H9 (cell line): ENCODE measurements at regions not wholly inside any gene's neighbourhood (a gene's known extent, or its start where the extent isn't known, plus 50 kb on each side); places are given as distances from the start of the nearest gene placed in this dataset.

Experiments used
- DNase-seq: peaks from one replicate; pipeline ENCODE4 v3.0.0-alpha.2; 2017
- H2AFZ ChIP-seq: one replicate; pipeline ENCODE4 v1.6.1; 2013; ENCODE audit warnings: mild to moderate bottlenecking, low read length, control low read depth, moderate library complexity
- H2AK5ac ChIP-seq: 2 replicates; pipeline ENCODE4 v1.6.1; 2013; ENCODE audit warnings: low read length, control low read depth, mixed read lengths; ENCODE audit not compliant: insufficient read length
- H2BK120ac ChIP-seq: one replicate; pipeline ENCODE4 v1.6.1; 2013; ENCODE audit warnings: low read depth, mild to moderate bottlenecking, low read length, control low read depth, inconsistent platforms; ENCODE audit not compliant: poor library complexity, severe bottlenecking
- H2BK12ac ChIP-seq: 2 replicates; pipeline ENCODE4 v1.6.1; 2013; ENCODE audit warnings: low read length, control low read depth, mixed read lengths, low read depth; ENCODE audit not compliant: insufficient read length
- H2BK15ac ChIP-seq: 2 replicates; pipeline ENCODE4 v1.6.1; 2013; ENCODE audit warnings: low read depth, low read length, control low read depth
- H2BK20ac ChIP-seq: one replicate; pipeline ENCODE4 v1.6.1; 2013; ENCODE audit warnings: low read depth, mild to moderate bottlenecking, low read length, control low read depth, inconsistent platforms; ENCODE audit not compliant: poor library complexity, severe bottlenecking
- H2BK5ac ChIP-seq: 2 replicates; pipeline ENCODE4 v1.6.1; 2013; ENCODE audit warnings: low read length, control low read depth, mixed read lengths; ENCODE audit not compliant: insufficient read length
- H3K14ac ChIP-seq: 2 replicates; pipeline ENCODE4 v1.6.1; 2013; ENCODE audit warnings: low read length, control low read depth; ENCODE audit not compliant: insufficient read depth
- H3K18ac ChIP-seq: 2 replicates; pipeline ENCODE4 v1.6.1; 2013; ENCODE audit warnings: low read depth, mild to moderate bottlenecking, mixed read lengths, low read length, control low read depth; ENCODE audit not compliant: insufficient read length
- H3K23ac ChIP-seq: 2 replicates; pipeline ENCODE4 v1.6.1; 2013; ENCODE audit warnings: low read length, control low read depth, mixed read lengths, low read depth; ENCODE audit not compliant: insufficient read length
- H3K23me2 ChIP-seq: 2 replicates; pipeline ENCODE4 v1.6.1; 2013; ENCODE audit warnings: low read depth, mild to moderate bottlenecking, mixed read lengths, low read length, control low read depth; ENCODE audit not compliant: insufficient read length, poor library complexity, severe bottlenecking
- H3K27ac ChIP-seq: 2 replicates; pipeline ENCODE4 v1.5.1; 2013; ENCODE audit warnings: low read length, control low read depth, mixed read lengths, low read depth; ENCODE audit not compliant: insufficient read length
- H3K27me3 ChIP-seq: 2 replicates; pipeline ENCODE4 v1.6.1; 2013; ENCODE audit warnings: low read length, control low read depth, inconsistent platforms; ENCODE audit not compliant: insufficient read depth
- H3K4ac ChIP-seq: 2 replicates; pipeline ENCODE4 v1.6.1; 2013; ENCODE audit warnings: low read depth, mild to moderate bottlenecking, control low read depth, inconsistent platforms, low read length, moderate library complexity
- H3K4me1 ChIP-seq: 2 replicates; pipeline ENCODE4 v1.6.1; 2013; ENCODE audit warnings: low read length, control low read depth, inconsistent platforms; ENCODE audit not compliant: insufficient read depth
- H3K4me2 ChIP-seq: 2 replicates; pipeline ENCODE4 v1.6.1; 2013; ENCODE audit warnings: low read length, control low read depth, mixed read lengths; ENCODE audit not compliant: insufficient read length, insufficient read depth
- H3K56ac ChIP-seq: 2 replicates; pipeline ENCODE4 v1.6.1; 2013; ENCODE audit warnings: low read depth, mild to moderate bottlenecking, mixed read lengths, low read length, control low read depth; ENCODE audit not compliant: insufficient read length
- H3K79me1 ChIP-seq: 2 replicates; pipeline ENCODE4 v1.6.1; 2013; ENCODE audit warnings: low read depth, mild to moderate bottlenecking, moderate library complexity, low read length, control low read depth, inconsistent platforms; ENCODE audit not compliant: insufficient read depth, poor library complexity, severe bottlenecking
- H3K79me2 ChIP-seq: 2 replicates; pipeline ENCODE4 v1.6.1; 2013; ENCODE audit warnings: low read length, control low read depth, inconsistent platforms; ENCODE audit not compliant: insufficient read depth
- H3K9ac ChIP-seq: 2 replicates; pipeline ENCODE4 v1.6.1; 2013; ENCODE audit warnings: low read length, control low read depth, mixed read lengths; ENCODE audit not compliant: insufficient read length; ENCODE audit errors: extremely low read depth
- H3K9me3 ChIP-seq: one replicate; pipeline ENCODE4 v1.6.1; 2013; ENCODE audit warnings: low read depth, low read length, inconsistent platforms; ENCODE audit not compliant: control insufficient read depth
- H3T11ph ChIP-seq: one replicate; pipeline ENCODE4 v1.6.1; 2013; ENCODE audit warnings: mild to moderate bottlenecking, low read length, control low read depth, inconsistent platforms
- H4K20me1 ChIP-seq: one replicate; pipeline ENCODE4 v1.6.1; 2013; ENCODE audit not compliant: control insufficient read depth, insufficient read length, insufficient read depth
- H4K5ac ChIP-seq: 2 replicates; pipeline ENCODE4 v1.6.1; 2013; ENCODE audit warnings: low read depth, mild to moderate bottlenecking, mixed read lengths, low read length, control low read depth; ENCODE audit not compliant: insufficient read length
- H4K8ac ChIP-seq: replicated peaks from 2 replicates; pipeline ENCODE4 v1.6.1; 2013; ENCODE audit warnings: low read length, control low read depth, mixed read lengths, low read depth; ENCODE audit not compliant: insufficient read length
- H4K91ac ChIP-seq: 2 replicates; pipeline ENCODE4 v1.6.1; 2013; ENCODE audit warnings: low read depth, mild to moderate bottlenecking, moderate library complexity, mixed read lengths, low read length, control low read depth; ENCODE audit not compliant: insufficient read length
- H3K27ac Mint-ChIP-seq, 3 experiments: 2 replicates in 2 of 3; 3 replicates in 1 of 3; pipeline ENCODE4 v1.8.0; 2020 to 2021; ENCODE audit warnings: mixed read lengths in 3 of 3, mild to moderate bottlenecking in 1 of 3, moderate library complexity in 1 of 3
- H3K27me3 Mint-ChIP-seq: 2 replicates; pipeline ENCODE4 v1.8.0; 2021; ENCODE audit warnings: low read depth, mild to moderate bottlenecking, moderate library complexity, mixed read lengths
- H3K36me3 Mint-ChIP-seq, 3 experiments: 2 replicates in 2 of 3; 3 replicates in 1 of 3; pipeline ENCODE4 v1.8.0; 2020 to 2021; ENCODE audit warnings: low read depth in 3 of 3, mixed read lengths in 3 of 3; ENCODE audit not compliant: insufficient read depth in 1 of 3
- H3K4me1 Mint-ChIP-seq, 2 experiments: 2 replicates each; pipeline ENCODE4 v1.8.0; 2020; ENCODE audit warnings: mixed read lengths in 2 of 2
- H3K4me3 Mint-ChIP-seq, 2 experiments: 2 replicates in 1 of 2; 3 replicates in 1 of 2; pipeline ENCODE4 v1.8.0; 2020 to 2021; ENCODE audit warnings: mild to moderate bottlenecking in 2 of 2, mixed read lengths in 2 of 2, moderate library complexity in 1 of 2
- H3K9me3 Mint-ChIP-seq, 2 experiments: 2 replicates in 1 of 2; 3 replicates in 1 of 2; pipeline ENCODE4 v1.8.0; 2020; ENCODE audit warnings: mild to moderate bottlenecking in 2 of 2, mixed read lengths in 2 of 2, moderate library complexity in 1 of 2
- CTCF ChIP-seq: fragments of 200-600 bp; sonication (generic); conservative IDR thresholded peaks from 3 replicates; pipeline ENCODE4 v1.8.0; 2021; ENCODE audit warnings: antibody characterized with exemption, mild to moderate bottlenecking
- WGBS: extraction: QIAGEN DNeasy Blood & Tissue Kit; methylation state at CpG from one replicate; pipeline ENCODE4 v1.1.7; 2013; ENCODE audit warnings: missing lambda C conversion rate, low lambda C conversion rate, mixed read lengths; ENCODE audit not compliant: insufficient read length; ENCODE audit errors: extremely low coverage; 5-methylcytosine and 5-hydroxymethylcytosine counted together

- Histone ChIP-seq H3K14ac (no peak overlapping the region), H3K27me3 (no peaks in the 10 kb centered on the region), H3K4ac (no peak overlapping the region), H3K9me3 (no peaks in the 10 kb centered on the region), H2BK20ac (no peak overlapping the region), H3K56ac (no peak overlapping the region), H2AFZ (no peak overlapping the region), H2BK15ac (no peak overlapping the region), H3K9ac (no peak overlapping the region), H4K8ac (no peak overlapping the region), H2BK5ac (no peak overlapping the region), H2AK5ac (no peak overlapping the region), H4K20me1 (no peaks in the 10 kb centered on the region), H2BK12ac (no peak overlapping the region), H3K27ac (no peak overlapping the region), H3K18ac (no peak overlapping the region), H3K79me1 (no peaks in the 10 kb centered on the region), H4K5ac (no peak overlapping the region), H3K79me2 (no peaks in the 10 kb centered on the region), H3K4me1 (no peaks in the 10 kb centered on the region; the same call in 1 of the 2 replicates), H4K91ac (no peak overlapping the region), H2BK120ac (no peak overlapping the region), H3K23ac (no peak overlapping the region), H3K4me2 (no peak overlapping the region), H3K23me2 (no peaks in the 10 kb centered on the region), H3T11ph (no peak overlapping the region)
- no peak for DNase-seq
- WGBS: no CpG with 5 or more reads among the region's 2 CpGs
- peaks cover 9 to 10% of the 10 kb centered on the region in 2 experiments for H3K4me1 Mint-ChIP-seq
- peaks cover 0 to 6% (median 0%) of the 10 kb centered on the region in 3 experiments; a peak in 3 of 7 replicates for H3K36me3 Mint-ChIP-seq
- no peak overlapping the region for H3K4me3 Mint-ChIP-seq
- H3K27me3 Mint-ChIP-seq: no peaks in the 10 kb centered on the region
- TF ChIP-seq CTCF: no peak
- no peak overlapping the region for H3K27ac Mint-ChIP-seq
- H3K9me3 Mint-ChIP-seq: peaks cover 0 to 5% of the 10 kb centered on the region in 2 experiments; a peak in 1 of 5 replicates
Observed at GRCh38 chr5:103439007-103439406, 123.6 kb downstream of the NUDT12 start.
